H1 (cell line): ENCODE measurements at regions not wholly inside any gene's neighbourhood (a gene's known extent, or its start where the extent isn't known, plus 50 kb on each side); places are given as distances from the start of the nearest gene placed in this dataset.

Experiments
- CTCF ChIA-PET: fragments of 300-600 bp; sonication (Branson Sonifier 250); formaldehyde crosslinking; loops from one replicate; lab custom pipeline; 2021; ENCODE audit not compliant: partially characterized antibody; lab: Charles Lee
- POLR2A ChIA-PET: fragments of 300-600 bp; sonication (Branson Sonifier 250); formaldehyde crosslinking; loops from one replicate; lab custom pipeline; 2021; ENCODE audit warnings: inconsistent platforms; ENCODE audit not compliant: partially characterized antibody; lab: Charles Lee
- DNase-seq, 2 experiments: peaks; one replicate each; pipeline versions ENCODE4 v3.0.0 to v3.0.0-alpha.2; 2010 to 2022; ENCODE audit warnings: low spot score in 2 of 2, low read depth in 1 of 2, mixed read lengths in 1 of 2
- FAIRE-seq: peaks from 2 replicates; lab custom pipeline; 2011; peaks lifted over from hg19 to GRCh38; lab: Jason Lieb, UNC
- H2AFZ ChIP-seq: 2 replicates; pipeline ENCODE4 v1.8.1; 2012; ENCODE audit warnings: low read length, inconsistent platforms
- H2AK5ac ChIP-seq: 2 replicates; pipeline ENCODE4 v1.6.1; 2013; ENCODE audit warnings: low read depth, low read length
- H2BK120ac ChIP-seq: replicated peaks from 2 replicates; pipeline ENCODE3; 2013; ENCODE audit warnings: low read depth, low read length, inconsistent platforms
- H2BK12ac ChIP-seq: 2 replicates; pipeline ENCODE4 v1.6.1; 2013; ENCODE audit warnings: low read depth, low read length
- H2BK15ac ChIP-seq: 2 replicates; pipeline ENCODE4 v1.6.1; 2013; ENCODE audit warnings: low read length
- H2BK20ac ChIP-seq: 2 replicates; pipeline ENCODE4 v1.6.1; 2013; ENCODE audit warnings: low read length
- H2BK5ac ChIP-seq: 2 replicates; pipeline ENCODE4 v1.6.1; 2013; ENCODE audit warnings: low read depth, low read length
- H3K14ac ChIP-seq: 2 replicates; pipeline ENCODE4 v1.6.1; 2013; ENCODE audit warnings: inconsistent platforms; ENCODE audit not compliant: insufficient read length
- H3K18ac ChIP-seq: 2 replicates; pipeline ENCODE4 v1.6.1; 2013; ENCODE audit warnings: low read length; ENCODE audit errors: extremely low read depth
- H3K23ac ChIP-seq: 2 replicates; pipeline ENCODE4 v1.6.1; 2013; ENCODE audit warnings: inconsistent platforms; ENCODE audit not compliant: insufficient read length
- H3K23me2 ChIP-seq: 2 replicates; pipeline ENCODE4 v1.6.1; 2013; ENCODE audit warnings: low read depth, low read length
- H3K27ac ChIP-seq: 2 replicates; pipeline ENCODE4 v1.6.1; 2011; ENCODE audit warnings: low read depth, low read length, inconsistent platforms
- H3K27me3 ChIP-seq, 4 experiments: replicated peaks in 1 of 4; 1 replicate in 1 of 4; 2 replicates in 3 of 4; pipeline versions ENCODE4 v1.6.1 to v1.8.1; 2011 to 2013; ENCODE audit warnings: low read length in 3 of 4, mild to moderate bottlenecking in 3 of 4, inconsistent platforms in 2 of 4, mixed read lengths in 2 of 4, moderate library complexity in 1 of 4; ENCODE audit not compliant: control insufficient read depth in 3 of 4, insufficient read depth in 3 of 4; ENCODE audit errors: extremely low read depth in 1 of 4
- H3K36me3 ChIP-seq, 4 experiments: 2 replicates each; pipeline versions ENCODE4 v1.6.1 to v1.8.1; 2011 to 2013; ENCODE audit warnings: mild to moderate bottlenecking in 4 of 4, low read length in 3 of 4, moderate library complexity in 2 of 4, control low read depth in 1 of 4, inconsistent platforms in 1 of 4; ENCODE audit not compliant: insufficient read depth in 4 of 4, control insufficient read depth in 2 of 4
- H3K4ac ChIP-seq: replicated peaks from 2 replicates; pipeline ENCODE3; 2013; ENCODE audit warnings: low read length, low read depth, mixed read lengths, inconsistent platforms; ENCODE audit not compliant: insufficient read length
- H3K4me1 ChIP-seq, 4 experiments: replicated peaks in 1 of 4; 1 replicate in 1 of 4; 2 replicates in 3 of 4; pipeline versions ENCODE4 v1.6.1 to v1.8.1; 2011 to 2013; ENCODE audit warnings: low read length in 3 of 4, inconsistent platforms in 2 of 4, mixed read lengths in 1 of 4; ENCODE audit not compliant: insufficient read depth in 4 of 4, control insufficient read depth in 3 of 4
- H3K4me2 ChIP-seq, 2 experiments: 2 replicates each; pipeline versions ENCODE4 v1.6.1 to v1.8.1; 2011 to 2013; ENCODE audit warnings: low read depth in 2 of 2, low read length in 2 of 2, control low read depth in 1 of 2, inconsistent platforms in 1 of 2, mild to moderate bottlenecking in 1 of 2; ENCODE audit not compliant: insufficient read depth in 1 of 2
- H3K4me3 ChIP-seq, 4 experiments: fragments of 200-600, 300-600 bp in 1 of 4; sonication (generic), shearing (Covaris generic), sonication (Bioruptor Twin) in 1 of 4; 2 replicates each; pipeline versions ENCODE4 v1.5.1 to v1.8.1; 2011 to 2016; ENCODE audit warnings: low read length in 4 of 4, low read depth in 3 of 4, control low read depth in 2 of 4, inconsistent platforms in 2 of 4, mild to moderate bottlenecking in 2 of 4, mixed read lengths in 1 of 4, moderate library complexity in 1 of 4; ENCODE audit not compliant: insufficient read depth in 2 of 4; ENCODE audit errors: extremely low read depth in 1 of 4
- H3K56ac ChIP-seq: replicated peaks from 2 replicates; pipeline ENCODE3; 2013; ENCODE audit warnings: low read depth, mild to moderate bottlenecking, mixed read lengths, low read length, inconsistent platforms; ENCODE audit not compliant: insufficient read length
- H3K79me1 ChIP-seq: 2 replicates; pipeline ENCODE4 v1.6.1; 2013; ENCODE audit warnings: low read depth, low read length, control low read depth
- H3K79me2 ChIP-seq, 2 experiments: 2 replicates each; pipeline versions ENCODE4 v1.6.1 to v1.8.1; 2012 to 2013; ENCODE audit warnings: low read length in 2 of 2, mild to moderate bottlenecking in 2 of 2, inconsistent platforms in 1 of 2; ENCODE audit not compliant: insufficient read depth in 2 of 2, control insufficient read depth in 1 of 2
- H3K9ac ChIP-seq, 4 experiments: replicated peaks in 1 of 4; 1 replicate in 1 of 4; 2 replicates in 3 of 4; pipeline versions ENCODE4 v1.6.1 to v1.8.1; 2011 to 2013; ENCODE audit warnings: low read depth in 3 of 4, low read length in 3 of 4, control low read depth in 2 of 4, mild to moderate bottlenecking in 2 of 4, moderate library complexity in 2 of 4, inconsistent platforms in 1 of 4; ENCODE audit errors: extremely low read depth in 1 of 4
- H3K9me3 ChIP-seq, 2 experiments: 2 replicates each; pipeline versions ENCODE4 v1.6.1 to v1.8.1; 2012 to 2013; ENCODE audit warnings: mild to moderate bottlenecking in 2 of 2, moderate library complexity in 2 of 2, control low read depth in 1 of 2, inconsistent platforms in 1 of 2, low read depth in 1 of 2, low read length in 1 of 2, mixed read lengths in 1 of 2; ENCODE audit not compliant: insufficient read depth in 2 of 2
- H4K20me1 ChIP-seq, 2 experiments: replicated peaks in 1 of 2; 2 replicates each; pipeline versions ENCODE3 to v1.8.1; 2011 to 2013; ENCODE audit warnings: inconsistent platforms in 2 of 2, low read length in 2 of 2, mild to moderate bottlenecking in 1 of 2; ENCODE audit not compliant: insufficient read depth in 2 of 2, control insufficient read depth in 1 of 2
- H4K5ac ChIP-seq: 2 replicates; pipeline ENCODE4 v1.6.1; 2013; ENCODE audit warnings: low read length, low read depth, mixed read lengths, inconsistent platforms; ENCODE audit not compliant: insufficient read length
- H4K8ac ChIP-seq: 2 replicates; pipeline ENCODE4 v1.8.0; 2013; ENCODE audit warnings: mild to moderate bottlenecking, moderate library complexity, low read length, inconsistent platforms; ENCODE audit not compliant: insufficient read depth; ENCODE audit errors: extremely low read depth
- H4K91ac ChIP-seq: replicated peaks from 2 replicates; pipeline ENCODE3; 2013; ENCODE audit warnings: low read length, mixed read lengths, inconsistent platforms; ENCODE audit not compliant: insufficient read length
- BRCA1 ChIP-seq: IDR thresholded peaks from 2 replicates; pipeline ENCODE4 v1.6.1; 2012; ENCODE audit warnings: low read depth, low read length, improper control_type of control experiment
- CHD1 ChIP-seq: IDR thresholded peaks from 2 replicates; pipeline ENCODE4 v1.6.1; 2012; ENCODE audit warnings: low read depth, low read length, improper control_type of control experiment
- FOSL1 ChIP-seq: IDR thresholded peaks from 2 replicates; pipeline ENCODE4 v1.6.1; 2011; ENCODE audit warnings: mild to moderate bottlenecking, low read depth, low read length, moderate library complexity; ENCODE audit not compliant: insufficient read depth
- HDAC6 ChIP-seq: IDR thresholded peaks from one replicate; pipeline ENCODE4 v1.7.1; 2012; ENCODE audit warnings: low read depth, mild to moderate bottlenecking, inconsistent platforms, low read length, moderate library complexity
- JUND ChIP-seq: IDR thresholded peaks from 2 replicates; pipeline ENCODE4 v1.6.1; 2011; ENCODE audit warnings: mild to moderate bottlenecking, improper control_type of control experiment, low read length
- POLR2A ChIP-seq, 2 experiments: IDR thresholded peaks; 1 replicate in 1 of 2; 2 replicates in 1 of 2; pipeline ENCODE4 v1.6.1; 2011; ENCODE audit warnings: low read depth in 2 of 2, low read length in 2 of 2, mild to moderate bottlenecking in 2 of 2; ENCODE audit errors: control extremely low read depth in 1 of 2
- RBBP5 ChIP-seq: IDR thresholded peaks from 2 replicates; pipeline ENCODE4 v1.7.1; 2012; ENCODE audit warnings: low read depth, mild to moderate bottlenecking, inconsistent platforms, low read length, moderate library complexity, borderline replicate concordance
- TBP ChIP-seq: IDR thresholded peaks from 2 replicates; pipeline ENCODE4 v1.6.1; 2011; ENCODE audit warnings: low read depth, low read length, improper control_type of control experiment
- YY1 ChIP-seq: IDR thresholded peaks from 2 replicates; pipeline ENCODE4 v1.6.1; 2011; ENCODE audit warnings: low read depth, mild to moderate bottlenecking, low read length
- WGBS, 2 experiments: shearing (Covaris generic) in 1 of 2; methylation state at CpG; one replicate each; pipeline versions ENCODE4 v1.1.6 to v1.1.7; 2013 to 2015; ENCODE audit warnings: low lambda C conversion rate in 2 of 2, mixed read lengths in 2 of 2, inconsistent platforms in 1 of 2, low coverage in 1 of 2, missing lambda C conversion rate in 1 of 2; ENCODE audit not compliant: insufficient replicate concordance in 2 of 2, insufficient coverage in 1 of 2, insufficient read length in 1 of 2; ENCODE audit errors: extremely low coverage in 1 of 2, missing lambda C conversion rate in 1 of 2; 5-methylcytosine and 5-hydroxymethylcytosine counted together

DNA sequence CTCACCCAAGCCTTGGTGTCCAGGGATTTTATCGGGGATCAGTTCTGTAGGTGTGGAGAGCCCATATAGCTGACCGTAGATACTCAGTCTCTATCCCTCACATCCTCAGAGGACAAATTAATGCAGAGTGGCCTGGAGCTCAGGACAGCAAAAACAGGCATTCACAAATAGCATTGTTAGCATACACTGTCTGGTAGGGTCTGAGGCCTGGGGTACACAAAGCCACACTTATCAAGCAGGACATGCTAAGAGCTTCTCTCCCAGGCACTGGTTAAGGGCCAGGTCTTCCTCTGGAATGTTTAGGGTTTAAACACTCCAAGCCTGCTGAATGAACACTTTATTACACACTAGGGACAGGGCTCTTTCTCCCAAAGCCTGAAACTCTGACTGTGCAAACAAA, 253.2 kb downstream of the NEDD1 start:
- no peak overlapping the region for H4K91ac ChIP-seq
- no peaks in the 10 kb centered on the region for H3K79me1 ChIP-seq
- no peak overlapping the region for H3K4me3 ChIP-seq
- no peaks in the 10 kb centered on the region for H4K20me1 ChIP-seq
- no peak overlapping the region for H2BK5ac ChIP-seq
- TF ChIP-seq HDAC6, result no peak
- TF ChIP-seq YY1, result no peak
- TF ChIP-seq POLR2A (IDR thresholded peaks at IDR 0.05; ENCODE audit: control extremely low read depth in 1 of 2, low read depth in 2 of 2, low read length in 2 of 2), result no peak
- TF ChIP-seq JUND, result no peak
- no peak for TF ChIP-seq BRCA1
- no peak for TF ChIP-seq TBP
- no peak for TF ChIP-seq FOSL1
- TF ChIP-seq RBBP5, result no peak
- TF ChIP-seq CHD1, result no peak
- ChIA-PET POLR2A (no interaction called here), CTCF (interaction anchor here (0.6 to 2.1 kb wide), 8 partner anchors 11 to 800 kb away, joined by 3 to 6 read pairs (median 3); no protein-coding TSS in a partner anchor)
- no peak overlapping the region for H3K56ac ChIP-seq
- H3K23me2 ChIP-seq, result no peaks in the 10 kb centered on the region
- H3K4me2 ChIP-seq, result no peak overlapping the region
- no peak overlapping the region for H3K18ac ChIP-seq
- no peak overlapping the region for H3K23ac ChIP-seq
- H2BK12ac ChIP-seq, result no peak overlapping the region
- no peak overlapping the region for H3K14ac ChIP-seq
- no peak overlapping the region for H2AFZ ChIP-seq
- DNase-seq, result no peak
- FAIRE-seq, result no peak
- no peak overlapping the region for H2BK20ac ChIP-seq
- no peak overlapping the region for H4K8ac ChIP-seq
- H2AK5ac ChIP-seq, result no peak overlapping the region
- no peaks in the 10 kb centered on the region for H3K36me3 ChIP-seq
- H3K4ac ChIP-seq, result no peak overlapping the region
- no peaks in the 10 kb centered on the region for H3K79me2 ChIP-seq
- H3K27ac ChIP-seq, result no peak overlapping the region
- peaks cover 0 to 3% (median 0%) of the 10 kb centered on the region in 4 experiments; a peak in 1 of 7 replicates for H3K4me1 ChIP-seq
- H3K9ac ChIP-seq, result no peak overlapping the region
- no peak overlapping the region for H4K5ac ChIP-seq
- H2BK120ac ChIP-seq, result no peak overlapping the region
- 0 out of 2 replicates have a peak overlapping the region, but pooled peaks have one; percentile 36 for H2BK15ac ChIP-seq
- no peaks in the 10 kb centered on the region for H3K27me3 ChIP-seq
- H3K9me3 ChIP-seq, result no peaks in the 10 kb centered on the region
- WGBS, 2 experiments, result 87% methylated on average over 2 of the region's 2 CpGs; no CpG with 5 or more reads in 1 of the 2 experiments
